ENCODE measurements at regions not wholly inside any gene's neighbourhood (a gene's known extent, or its start where the extent isn't known, plus 50 kb on each side); places are given as distances from the start of the nearest gene placed in this dataset.

- Histone ChIP-seq H3F3A (replicated peaks; ENCODE audit: low read depth) (no peaks in the 10 kb centered on the region), H3K27me3 (ENCODE audit: insufficient read depth) (no peaks in the 10 kb centered on the region), H3K9me2 (ENCODE audit: insufficient read depth) (no peaks in the 10 kb centered on the region; the same call in 1 of the 2 replicates), H3K4me3 (no peak overlapping the region), H3K4me1 (ENCODE audit: insufficient read depth) (no peaks in the 10 kb centered on the region), H3K27ac (ENCODE audit: low read depth) (no peak overlapping the region), H3K79me2 (replicated peaks; ENCODE audit: insufficient read depth) (no peaks in the 10 kb centered on the region), H3K4me2 (0 out of 2 replicates have a peak overlapping the region, but pooled peaks have one; percentile 26), H3K36me3 (ENCODE audit: insufficient read depth) (no peaks in the 10 kb centered on the region), H4K20me1 (replicated peaks; ENCODE audit: insufficient read depth) (no peaks in the 10 kb centered on the region), H2AFZ (no peak overlapping the region)
- peaks cover 12% of the 10 kb centered on the region for H3K36me3 Mint-ChIP-seq (ENCODE audit: low read depth)
- H3K27me3 Mint-ChIP-seq (ENCODE audit: insufficient read depth, low read depth, poor library complexity): peaks cover 2% of the 10 kb centered on the region
- peak; percentile 90 for ATAC-seq
- H3K4me1 Mint-ChIP-seq: peaks cover 14% of the 10 kb centered on the region
- peak overlapping the region; percentile 81 for H3K27ac Mint-ChIP-seq
- peak; percentile 62 for DNase-seq (ENCODE audit: low spot score)
- TF ChIP-seq ZNF331 (CRISPR knock-in tag; IDR thresholded peaks at IDR 0.05; ENCODE audit: low read depth): no peak
- TF ChIP-seq CREB1 (CRISPR knock-in tag; IDR thresholded peaks at IDR 0.05; ENCODE audit: low read depth): no peak
- TF ChIP-seq, protein P1, sequence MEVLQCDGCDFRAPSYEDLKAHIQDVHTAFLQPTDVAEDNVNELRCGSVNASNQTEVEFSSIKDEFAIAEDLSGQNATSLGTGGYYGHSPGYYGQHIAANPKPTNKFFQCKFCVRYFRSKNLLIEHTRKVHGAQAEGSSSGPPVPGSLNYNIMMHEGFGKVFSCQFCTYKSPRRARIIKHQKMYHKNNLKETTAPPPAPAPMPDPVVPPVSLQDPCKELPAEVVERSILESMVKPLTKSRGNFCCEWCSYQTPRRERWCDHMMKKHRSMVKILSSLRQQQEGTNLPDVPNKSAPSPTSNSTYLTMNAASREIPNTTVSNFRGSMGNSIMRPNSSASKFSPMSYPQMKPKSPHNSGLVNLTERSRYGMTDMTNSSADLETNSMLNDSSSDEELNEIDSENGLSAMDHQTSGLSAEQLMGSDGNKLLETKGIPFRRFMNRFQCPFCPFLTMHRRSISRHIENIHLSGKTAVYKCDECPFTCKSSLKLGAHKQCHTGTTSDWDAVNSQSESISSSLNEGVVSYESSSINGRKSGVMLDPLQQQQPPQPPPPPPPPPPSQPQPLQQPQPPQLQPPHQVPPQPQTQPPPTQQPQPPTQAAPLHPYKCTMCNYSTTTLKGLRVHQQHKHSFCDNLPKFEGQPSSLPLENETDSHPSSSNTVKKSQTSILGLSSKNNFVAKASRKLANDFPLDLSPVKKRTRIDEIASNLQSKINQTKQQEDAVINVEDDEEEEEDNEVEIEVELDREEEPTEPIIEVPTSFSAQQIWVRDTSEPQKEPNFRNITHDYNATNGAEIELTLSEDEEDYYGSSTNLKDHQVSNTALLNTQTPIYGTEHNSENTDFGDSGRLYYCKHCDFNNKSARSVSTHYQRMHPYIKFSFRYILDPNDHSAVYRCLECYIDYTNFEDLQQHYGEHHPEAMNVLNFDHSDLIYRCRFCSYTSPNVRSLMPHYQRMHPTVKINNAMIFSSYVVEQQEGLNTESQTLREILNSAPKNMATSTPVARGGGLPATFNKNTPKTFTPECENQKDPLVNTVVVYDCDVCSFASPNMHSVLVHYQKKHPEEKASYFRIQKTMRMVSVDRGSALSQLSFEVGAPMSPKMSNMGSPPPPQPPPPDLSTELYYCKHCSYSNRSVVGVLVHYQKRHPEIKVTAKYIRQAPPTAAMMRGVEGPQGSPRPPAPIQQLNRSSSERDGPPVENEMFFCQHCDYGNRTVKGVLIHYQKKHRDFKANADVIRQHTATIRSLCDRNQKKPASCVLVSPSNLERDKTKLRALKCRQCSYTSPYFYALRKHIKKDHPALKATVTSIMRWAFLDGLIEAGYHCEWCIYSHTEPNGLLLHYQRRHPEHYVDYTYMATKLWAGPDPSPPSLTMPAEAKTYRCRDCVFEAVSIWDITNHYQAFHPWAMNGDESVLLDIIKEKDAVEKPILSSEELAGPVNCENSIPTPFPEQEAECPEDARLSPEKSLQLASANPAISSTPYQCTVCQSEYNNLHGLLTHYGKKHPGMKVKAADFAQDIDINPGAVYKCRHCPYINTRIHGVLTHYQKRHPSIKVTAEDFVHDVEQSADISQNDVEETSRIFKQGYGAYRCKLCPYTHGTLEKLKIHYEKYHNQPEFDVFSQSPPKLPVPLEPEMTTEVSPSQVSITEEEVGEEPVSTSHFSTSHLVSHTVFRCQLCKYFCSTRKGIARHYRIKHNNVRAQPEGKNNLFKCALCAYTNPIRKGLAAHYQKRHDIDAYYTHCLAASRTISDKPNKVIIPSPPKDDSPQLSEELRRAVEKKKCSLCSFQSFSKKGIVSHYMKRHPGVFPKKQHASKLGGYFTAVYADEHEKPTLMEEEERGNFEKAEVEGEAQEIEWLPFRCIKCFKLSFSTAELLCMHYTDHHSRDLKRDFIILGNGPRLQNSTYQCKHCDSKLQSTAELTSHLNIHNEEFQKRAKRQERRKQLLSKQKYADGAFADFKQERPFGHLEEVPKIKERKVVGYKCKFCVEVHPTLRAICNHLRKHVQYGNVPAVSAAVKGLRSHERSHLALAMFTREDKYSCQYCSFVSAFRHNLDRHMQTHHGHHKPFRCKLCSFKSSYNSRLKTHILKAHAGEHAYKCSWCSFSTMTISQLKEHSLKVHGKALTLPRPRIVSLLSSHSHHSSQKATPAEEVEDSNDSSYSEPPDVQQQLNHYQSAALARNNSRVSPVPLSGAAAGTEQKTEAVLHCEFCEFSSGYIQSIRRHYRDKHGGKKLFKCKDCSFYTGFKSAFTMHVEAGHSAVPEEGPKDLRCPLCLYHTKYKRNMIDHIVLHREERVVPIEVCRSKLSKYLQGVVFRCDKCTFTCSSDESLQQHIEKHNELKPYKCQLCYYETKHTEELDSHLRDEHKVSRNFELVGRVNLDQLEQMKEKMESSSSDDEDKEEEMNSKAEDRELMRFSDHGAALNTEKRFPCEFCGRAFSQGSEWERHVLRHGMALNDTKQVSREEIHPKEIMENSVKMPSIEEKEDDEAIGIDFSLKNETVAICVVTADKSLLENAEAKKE (CRISPR knock-in tag; IDR thresholded peaks at IDR 0.05): peak; percentile 6; the same call in 1 of the 2 replicates
- TF ChIP-seq EZH2 (IDR thresholded peaks at IDR 0.05; ENCODE audit: low read depth, unreplicated experiment): no peak
- no peak for TF ChIP-seq EZH2phosphoT487 (IDR thresholded peaks at IDR 0.05; ENCODE audit: unreplicated experiment)
- TF ChIP-seq NANOG (IDR thresholded peaks at IDR 0.05; ENCODE audit: borderline replicate concordance): no peak
- H3K4me3 Mint-ChIP-seq: no peak overlapping the region
- peaks cover 9% of the 10 kb centered on the region for H3K9me3 Mint-ChIP-seq
Measured at GRCh38 chr9:4927043-4927471, 58.0 kb upstream of the JAK2 start.

GRCh38 chr9:4927701-4928100 is 57.4 kb upstream of the JAK2 start:
- Mint-ChIP-seq H3K27me3 (ENCODE audit: insufficient read depth, low read depth, poor library complexity) (peaks cover 2% of the 10 kb centered on the region), H3K36me3 (ENCODE audit: low read depth) (peaks cover 7% of the 10 kb centered on the region), H3K9me3 (peaks cover 5% of the 10 kb centered on the region), H3K27ac (peak overlapping the region; percentile 81), H3K4me1 (peaks cover 14% of the 10 kb centered on the region), H3K4me3 (no peak overlapping the region)
- no peak overlapping the region for H2AFZ ChIP-seq
- ATAC-seq (no peak), DNase-seq (ENCODE audit: low spot score) (no peak)
- H3K4me3 ChIP-seq: no peak overlapping the region
- no peaks in the 10 kb centered on the region; the same call in 1 of the 2 replicates for H3K9me2 ChIP-seq (ENCODE audit: insufficient read depth)
- H3K27me3 ChIP-seq (ENCODE audit: insufficient read depth): no peaks in the 10 kb centered on the region
- no peaks in the 10 kb centered on the region for H3K36me3 ChIP-seq (ENCODE audit: insufficient read depth)
- H3K79me2 ChIP-seq (replicated peaks; ENCODE audit: insufficient read depth): no peaks in the 10 kb centered on the region
- H3K4me1 ChIP-seq (ENCODE audit: insufficient read depth): no peaks in the 10 kb centered on the region
- H4K20me1 ChIP-seq (replicated peaks; ENCODE audit: insufficient read depth): no peaks in the 10 kb centered on the region
- H3K4me2 ChIP-seq: no peak overlapping the region
- no peak overlapping the region; the same call in 1 of the 2 replicates for H3K27ac ChIP-seq (ENCODE audit: low read depth)
- no peaks in the 10 kb centered on the region for H3F3A ChIP-seq (replicated peaks; ENCODE audit: low read depth)
- TF ChIP-seq POLR2AphosphoS5 (IDR thresholded peaks at IDR 0.05; ENCODE audit: low read depth) (no peak), ZNF114 (CRISPR knock-in tag; IDR thresholded peaks at IDR 0.05) (no peak), JUNB (IDR thresholded peaks at IDR 0.05; ENCODE audit: unreplicated experiment) (no peak), CREB1 (CRISPR knock-in tag; IDR thresholded peaks at IDR 0.05; ENCODE audit: low read depth) (no peak), ZNF331 (CRISPR knock-in tag; IDR thresholded peaks at IDR 0.05; ENCODE audit: low read depth) (no peak), STAT1 (IDR thresholded peaks at IDR 0.05; ENCODE audit: unreplicated experiment) (no peak), CTCF (conservative IDR thresholded peaks at IDR 0.05; ENCODE audit: low read depth in 2 of 2) (no peak), NANOG (IDR thresholded peaks at IDR 0.05; ENCODE audit: borderline replicate concordance) (no peak), EZH2 (IDR thresholded peaks at IDR 0.05; ENCODE audit: low read depth, unreplicated experiment) (no peak)
- TF ChIP-seq, protein P2, sequence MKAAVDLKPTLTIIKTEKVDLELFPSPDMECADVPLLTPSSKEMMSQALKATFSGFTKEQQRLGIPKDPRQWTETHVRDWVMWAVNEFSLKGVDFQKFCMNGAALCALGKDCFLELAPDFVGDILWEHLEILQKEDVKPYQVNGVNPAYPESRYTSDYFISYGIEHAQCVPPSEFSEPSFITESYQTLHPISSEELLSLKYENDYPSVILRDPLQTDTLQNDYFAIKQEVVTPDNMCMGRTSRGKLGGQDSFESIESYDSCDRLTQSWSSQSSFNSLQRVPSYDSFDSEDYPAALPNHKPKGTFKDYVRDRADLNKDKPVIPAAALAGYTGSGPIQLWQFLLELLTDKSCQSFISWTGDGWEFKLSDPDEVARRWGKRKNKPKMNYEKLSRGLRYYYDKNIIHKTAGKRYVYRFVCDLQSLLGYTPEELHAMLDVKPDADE (IDR thresholded peaks at IDR 0.05): no peak

All from GM23338 (cell line).